ENCODE measurements at regions not wholly inside any gene's neighbourhood (a gene's known extent, or its start where the extent isn't known, plus 50 kb on each side); places are given as distances from the start of the nearest gene placed in this dataset.

- TF ChIP-seq POLR2AphosphoS5 (IDR thresholded peaks at IDR 0.05; ENCODE audit: low read depth, low read length), result no peak
- TF ChIP-seq TAF1 (IDR thresholded peaks at IDR 0.05; ENCODE audit: borderline replicate concordance, insufficient read depth, low read length), result no peak
- no peak for TF ChIP-seq FOXP2 (optimal IDR thresholded peaks at IDR 0.05; ENCODE audit: borderline replicate concordance, extremely low read depth, extremely low read length, insufficient read depth)
- TF ChIP-seq SIN3A (IDR thresholded peaks at IDR 0.05; ENCODE audit: borderline replicate concordance, insufficient read depth, low read length), result no peak
- no peak for TF ChIP-seq REST (IDR thresholded peaks at IDR 0.05; ENCODE audit: insufficient read depth in 1 of 2, low read depth in 2 of 2, low read length in 2 of 2)
Measured at GRCh38 chr9:135230817-135231520, 143.5 kb downstream of the OLFM1 start.

- TF ChIP-seq SIN3A (IDR thresholded peaks at IDR 0.05; ENCODE audit: borderline replicate concordance, insufficient read depth, low read length) (no peak), POLR2AphosphoS5 (IDR thresholded peaks at IDR 0.05; ENCODE audit: low read depth, low read length) (no peak), REST (IDR thresholded peaks at IDR 0.05; ENCODE audit: insufficient read depth in 1 of 2, low read depth in 2 of 2, low read length in 2 of 2) (no peak), FOXP2 (optimal IDR thresholded peaks at IDR 0.05; ENCODE audit: borderline replicate concordance, extremely low read depth, extremely low read length, insufficient read depth) (no peak), TAF1 (IDR thresholded peaks at IDR 0.05; ENCODE audit: borderline replicate concordance, insufficient read depth, low read length) (no peak)
Measured at GRCh38 chr9:135239100-135239768, 151.8 kb downstream of the OLFM1 start.

- TF ChIP-seq FOXP2 (optimal IDR thresholded peaks at IDR 0.05; ENCODE audit: borderline replicate concordance, extremely low read depth, extremely low read length, insufficient read depth), result no peak
- no peak for TF ChIP-seq REST (IDR thresholded peaks at IDR 0.05; ENCODE audit: insufficient read depth in 1 of 2, low read depth in 2 of 2, low read length in 2 of 2)
- TF ChIP-seq TAF1 (IDR thresholded peaks at IDR 0.05; ENCODE audit: borderline replicate concordance, insufficient read depth, low read length), result no peak
- TF ChIP-seq SIN3A (IDR thresholded peaks at IDR 0.05; ENCODE audit: borderline replicate concordance, insufficient read depth, low read length), result no peak
- no peak for TF ChIP-seq POLR2AphosphoS5 (IDR thresholded peaks at IDR 0.05; ENCODE audit: low read depth, low read length)
Measured at GRCh38 chr9:135239769-135240141, 152.3 kb downstream of the OLFM1 start.

- no peak for TF ChIP-seq FOXP2 (optimal IDR thresholded peaks at IDR 0.05; ENCODE audit: borderline replicate concordance, extremely low read depth, extremely low read length, insufficient read depth)
- TF ChIP-seq TAF1 (IDR thresholded peaks at IDR 0.05; ENCODE audit: borderline replicate concordance, insufficient read depth, low read length), result no peak
- no peak for TF ChIP-seq REST (IDR thresholded peaks at IDR 0.05; ENCODE audit: insufficient read depth in 1 of 2, low read depth in 2 of 2, low read length in 2 of 2)
- TF ChIP-seq POLR2AphosphoS5 (IDR thresholded peaks at IDR 0.05; ENCODE audit: low read depth, low read length), result no peak
- no peak for TF ChIP-seq SIN3A (IDR thresholded peaks at IDR 0.05; ENCODE audit: borderline replicate concordance, insufficient read depth, low read length)
Measured at GRCh38 chr9:135240222-135240621, 152.8 kb downstream of the OLFM1 start.
